RWPE1 (cell line): ENCODE measurements at regions not wholly inside any gene's neighbourhood (a gene's known extent, or its start where the extent isn't known, plus 50 kb on each side); places are given as distances from the start of the nearest gene placed in this dataset.

Source experiments
- CTCF ChIA-PET: fragments of 350-600 bp; sonication (Branson Sonifier 250); formaldehyde crosslinking; extraction: SDS; loops from one replicate; lab custom pipeline; 2021; lab: Yijun Ruan, JAX
- POLR2A ChIA-PET: fragments of 400-600 bp; formaldehyde crosslinking; extraction: SDS; loops from one replicate; lab custom pipeline; 2020; ENCODE audit warnings: antibody characterized with exemption; ENCODE audit not compliant: low non-redundant PET; lab: Yijun Ruan, JAX
- DNase-seq: peaks from one replicate; pipeline ENCODE4 v3.0.0; 2012; ENCODE audit warnings: low spot score
- H3K27ac ChIP-seq: fragments of 450-650 bp; 2 replicates; pipeline ENCODE4 v1.5.1; 2017
- CTCF ChIP-seq: fragments of 450-650 bp; conservative IDR thresholded peaks from 2 replicates; pipeline ENCODE4 v1.5.1; 2017; ENCODE audit warnings: low read depth, mild to moderate bottlenecking

GRCh38 chr4:109355835-109356234, 53.4 kb upstream of the COL25A1 start:
- ChIA-PET CTCF (interaction anchor here (0.6 kb wide), 1 partner anchor 22 kb away, joined by 3 read pairs; no protein-coding TSS in a partner anchor), POLR2A (interaction anchor here (0.7 kb wide), 1 partner anchor 582 kb away, joined by 3 read pairs; no protein-coding TSS in a partner anchor)

DNA sequence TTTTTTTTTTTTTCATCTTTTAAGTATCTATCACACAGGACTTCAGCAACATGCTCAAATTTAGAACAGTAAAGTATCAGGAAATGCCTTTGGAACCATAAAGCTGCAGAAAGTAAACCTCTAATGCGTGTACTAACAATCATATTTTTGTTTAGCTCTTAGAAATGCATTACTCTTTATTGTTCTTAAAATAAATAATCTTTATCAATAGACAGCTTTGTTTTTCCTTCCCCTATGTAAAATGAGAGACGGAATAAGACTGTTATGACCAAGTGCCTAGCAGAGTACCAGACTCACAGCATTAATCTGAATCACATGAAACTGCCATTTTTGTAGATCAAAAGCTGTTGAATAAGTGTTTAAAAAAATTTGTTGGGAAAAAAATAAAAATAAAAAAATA, 50.5 kb upstream of the COL25A1 start:
- ChIA-PET CTCF (no interaction called here), POLR2A (no interaction called here)
- no peak for TF ChIP-seq CTCF
- H3K27ac ChIP-seq = no peak overlapping the region
- no peak for DNase-seq

More at GRCh38 chr4:109355835-109356234, 53.4 kb upstream of the COL25A1 start:
- no peak for DNase-seq
- H3K27ac ChIP-seq = no peak overlapping the region
- no peak for TF ChIP-seq CTCF
